Neural cell (in vitro differentiated cells): ENCODE measurements at regions not wholly inside any gene's neighbourhood (a gene's known extent, or its start where the extent isn't known, plus 50 kb on each side); places are given as distances from the start of the nearest gene placed in this dataset.

Experiments
- CTCF ChIP-seq: fragments of 450-650 bp; IDR thresholded peaks from 2 replicates; pipeline ENCODE4 v1.5.1; 2014; ENCODE audit warnings: antibody characterized with exemption, mild to moderate bottlenecking, moderate library complexity; ENCODE audit not compliant: poor library complexity, severe bottlenecking
- EZH2 ChIP-seq: fragments of 200-600, 300-800 bp; shearing (Covaris generic), sonication (generic); IDR thresholded peaks from 2 replicates; pipeline ENCODE4 v1.6.1; 2014; ENCODE audit warnings: antibody characterized with exemption, low read length, borderline replicate concordance, mild to moderate bottlenecking; ENCODE audit not compliant: insufficient read depth, poor library complexity, severe bottlenecking
- MXI1 ChIP-seq: fragments of 450-650 bp; conservative IDR thresholded peaks from 2 replicates; pipeline ENCODE4 v1.6.1; 2014; ENCODE audit warnings: antibody characterized with exemption, mild to moderate bottlenecking; ENCODE audit not compliant: poor library complexity, severe bottlenecking
- SMC3 ChIP-seq: fragments of 450-650 bp; conservative IDR thresholded peaks from 2 replicates; pipeline ENCODE4 v1.6.1; 2014; ENCODE audit warnings: antibody characterized with exemption, mild to moderate bottlenecking, moderate library complexity; ENCODE audit not compliant: poor library complexity
- TAF1 ChIP-seq: IDR thresholded peaks from 2 replicates; pipeline ENCODE4 v1.6.1; 2012; ENCODE audit warnings: low read depth

GRCh38 chr3:81968658-81969057 lies 207.2 kb upstream of the GBE1 start:
- no peak for TF ChIP-seq EZH2
- TF ChIP-seq CTCF, result no peak
- no peak for TF ChIP-seq TAF1
- no peak for TF ChIP-seq SMC3
- TF ChIP-seq MXI1, result no peak
